ENCODE measurements at regions not wholly inside any gene's neighbourhood (a gene's known extent, or its start where the extent isn't known, plus 50 kb on each side); places are given as distances from the start of the nearest gene placed in this dataset.

DNA sequence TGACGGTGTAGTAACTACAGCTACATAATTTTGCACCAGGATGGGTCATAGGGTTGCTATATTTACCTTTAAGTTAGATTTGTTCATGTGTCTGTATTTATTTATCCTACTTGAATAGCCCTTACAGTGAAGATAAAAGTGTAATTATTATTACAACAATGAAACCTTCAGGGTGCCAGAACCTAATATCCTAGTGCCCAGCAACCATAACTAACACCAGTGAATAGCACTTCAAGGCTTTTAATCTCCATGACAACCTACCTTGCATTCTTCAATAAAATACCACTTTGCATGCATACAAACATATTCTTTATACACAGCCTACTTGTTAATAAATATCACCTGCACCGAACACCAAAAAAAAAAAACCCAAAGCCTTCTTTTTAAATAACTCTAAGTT lies 58.7 kb upstream of the G2E3 start:
- no peak overlapping the region for H2AFZ ChIP-seq (ENCODE audit: control insufficient read depth, low read depth, low read length)
- no peak overlapping the region for H3K27ac ChIP-seq (ENCODE audit: control insufficient read depth, insufficient read depth)
- H3K27me3 ChIP-seq (replicated peaks in 1 of 2; ENCODE audit: control insufficient read depth in 2 of 2, insufficient read depth in 2 of 2, low read length in 1 of 2) = no peaks in the 10 kb centered on the region
- no TSS peak for BruUV-seq (replicated peaks)
- in situ Hi-C loops (cut with MboI) (no loop called here), intact Hi-C loops (cut with micrococcal nuclease; ENCODE audit: unreplicated experiment) (no loop called here)
- H3K9ac ChIP-seq (ENCODE audit: control insufficient read depth, insufficient read depth, low read length) = no peak overlapping the region
- DNase-seq (ENCODE audit: low read depth, low spot score) (no peak), ATAC-seq (no peak), FAIRE-seq (no peak)
- H3K4me1 ChIP-seq (ENCODE audit: control insufficient read depth, insufficient read depth, low read length) = no peaks in the 10 kb centered on the region
- no peaks in the 10 kb centered on the region for H4K20me1 ChIP-seq (ENCODE audit: control insufficient read depth, insufficient read depth)
- 39% methylated on average over 2 of the region's 2 CpGs for WGBS (ENCODE audit: insufficient coverage, insufficient replicate concordance, low lambda C conversion rate, missing lambda C conversion rate)
- H3K79me2 ChIP-seq (ENCODE audit: control insufficient read depth, insufficient read depth, low read length) = no peaks in the 10 kb centered on the region
- SMC1A ChIA-PET (ENCODE audit: uncharacterized antibody, unreplicated experiment) = no interaction called here
- no peak overlapping the region for H3K4me2 ChIP-seq (ENCODE audit: control insufficient read depth, insufficient read depth)
- POLR2A ChIA-PET = no interaction called here
- no peak for TF ChIP-seq ZNF24 (IDR thresholded peaks at IDR 0.05)
- TF ChIP-seq SREBF2 (IDR thresholded peaks at IDR 0.05; ENCODE audit: low read length) = no peak
- TF ChIP-seq, protein P1, sequence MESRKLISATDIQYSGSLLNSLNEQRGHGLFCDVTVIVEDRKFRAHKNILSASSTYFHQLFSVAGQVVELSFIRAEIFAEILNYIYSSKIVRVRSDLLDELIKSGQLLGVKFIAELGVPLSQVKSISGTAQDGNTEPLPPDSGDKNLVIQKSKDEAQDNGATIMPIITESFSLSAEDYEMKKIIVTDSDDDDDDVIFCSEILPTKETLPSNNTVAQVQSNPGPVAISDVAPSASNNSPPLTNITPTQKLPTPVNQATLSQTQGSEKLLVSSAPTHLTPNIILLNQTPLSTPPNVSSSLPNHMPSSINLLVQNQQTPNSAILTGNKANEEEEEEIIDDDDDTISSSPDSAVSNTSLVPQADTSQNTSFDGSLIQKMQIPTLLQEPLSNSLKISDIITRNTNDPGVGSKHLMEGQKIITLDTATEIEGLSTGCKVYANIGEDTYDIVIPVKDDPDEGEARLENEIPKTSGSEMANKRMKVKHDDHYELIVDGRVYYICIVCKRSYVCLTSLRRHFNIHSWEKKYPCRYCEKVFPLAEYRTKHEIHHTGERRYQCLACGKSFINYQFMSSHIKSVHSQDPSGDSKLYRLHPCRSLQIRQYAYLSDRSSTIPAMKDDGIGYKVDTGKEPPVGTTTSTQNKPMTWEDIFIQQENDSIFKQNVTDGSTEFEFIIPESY (IDR thresholded peaks at IDR 0.05) = no peak
- TF ChIP-seq HDAC2 (IDR thresholded peaks at IDR 0.05) = no peak
- no peak for TF ChIP-seq MYC (IDR thresholded peaks at IDR 0.05; ENCODE audit: insufficient read depth, insufficient read length, insufficient replicate concordance, low read length, severe bottlenecking)
- no peak for TF ChIP-seq GABPA (IDR thresholded peaks at IDR 0.05; ENCODE audit: low read depth)
- no peak for TF ChIP-seq SREBF1 (IDR thresholded peaks at IDR 0.05; ENCODE audit: low read length)
- RAD21 ChIA-PET (ENCODE audit: unreplicated experiment) = no interaction called here
- no peaks in the 10 kb centered on the region for H3K9me3 ChIP-seq (replicated peaks; ENCODE audit: control insufficient read depth, insufficient read depth, low read length)
- CTCF ChIA-PET = interaction anchor here (0.6 to 1.6 kb wide), 2 partner anchors 19 to 21 kb away, joined by 3 to 4 read pairs; no protein-coding TSS in a partner anchor
- H3K36me3 ChIP-seq (ENCODE audit: control insufficient read depth in 2 of 2, insufficient read depth in 2 of 2, low read length in 1 of 2) = no peaks in the 10 kb centered on the region
- no peak overlapping the region for H3K4me3 ChIP-seq

DNA sequence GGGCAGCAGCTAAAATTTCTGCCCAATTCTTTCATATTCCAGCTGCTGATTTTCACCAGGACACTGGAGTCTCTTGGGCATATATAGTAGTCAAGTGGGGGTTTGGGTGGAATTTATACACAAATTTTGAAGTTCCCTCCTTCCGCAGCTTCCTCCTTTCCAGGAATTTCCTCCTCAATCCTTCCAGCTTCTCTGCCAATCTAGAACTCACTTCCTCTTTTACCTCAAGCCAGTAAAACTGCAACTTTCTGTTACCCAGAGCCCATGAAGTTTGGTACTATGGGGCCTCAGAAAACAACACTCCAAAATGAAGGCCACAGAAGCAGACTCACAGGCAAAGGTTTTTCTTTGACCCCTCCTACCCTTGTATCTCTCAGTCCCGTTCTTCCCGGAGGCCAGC lies 51.7 kb upstream of the G2E3 start:
- DNase-seq (ENCODE audit: low read depth, low spot score) (no peak), ATAC-seq (no peak), FAIRE-seq (no peak)
- ChIA-PET CTCF (no interaction called here), POLR2A (no interaction called here), RAD21 (ENCODE audit: unreplicated experiment) (no interaction called here), SMC1A (ENCODE audit: uncharacterized antibody, unreplicated experiment) (interaction anchor here (1.1 kb wide), 1 partner anchor 11 kb away, joined by 3 read pairs; no protein-coding TSS in a partner anchor)
- in situ Hi-C loops (cut with MboI) (no loop called here), intact Hi-C loops (cut with micrococcal nuclease; ENCODE audit: unreplicated experiment) (no loop called here)
- TF ChIP-seq SUPT20H (IDR thresholded peaks at IDR 0.05; ENCODE audit: borderline replicate concordance, control insufficient read depth, low read depth, low read length) = no peak
- peak; percentile 68; the same call in 1 of the 2 replicates for TF ChIP-seq SPI1 (IDR thresholded peaks at IDR 0.05; ENCODE audit: borderline replicate concordance, insufficient read depth, low read depth, low read length)
- TF ChIP-seq ZNF24 (IDR thresholded peaks at IDR 0.05) = no peak
- TF ChIP-seq YY1 (IDR thresholded peaks at IDR 0.05; ENCODE audit: low read depth, low read length) = no peak
- TF ChIP-seq STAT3 (IDR thresholded peaks at IDR 0.05; ENCODE audit: low read depth, low read length) = no peak
- no peak for TF ChIP-seq FOS (IDR thresholded peaks at IDR 0.05; ENCODE audit: borderline replicate concordance, extremely low read depth, insufficient read length)
- Histone ChIP-seq H4K20me1 (ENCODE audit: control insufficient read depth, insufficient read depth) (no peaks in the 10 kb centered on the region), H3K36me3 (ENCODE audit: control insufficient read depth in 2 of 2, insufficient read depth in 2 of 2, low read length in 1 of 2) (no peaks in the 10 kb centered on the region), H2AFZ (ENCODE audit: control insufficient read depth, low read depth, low read length) (no peak overlapping the region), H3K4me3 (no peak overlapping the region), H3K4me1 (ENCODE audit: control insufficient read depth, insufficient read depth, low read length) (no peaks in the 10 kb centered on the region), H3K27me3 (replicated peaks in 1 of 2; ENCODE audit: control insufficient read depth in 2 of 2, insufficient read depth in 2 of 2, low read length in 1 of 2) (no peaks in the 10 kb centered on the region), H3K4me2 (ENCODE audit: control insufficient read depth, insufficient read depth) (no peak overlapping the region), H3K79me2 (ENCODE audit: control insufficient read depth, insufficient read depth, low read length) (no peaks in the 10 kb centered on the region), H3K9me3 (replicated peaks; ENCODE audit: control insufficient read depth, insufficient read depth, low read length) (no peaks in the 10 kb centered on the region), H3K27ac (ENCODE audit: control insufficient read depth, insufficient read depth) (no peak overlapping the region), H3K9ac (ENCODE audit: control insufficient read depth, insufficient read depth, low read length) (no peak overlapping the region)
- no TSS peak for BruUV-seq (replicated peaks)
- WGBS (ENCODE audit: insufficient coverage, insufficient replicate concordance, low lambda C conversion rate, missing lambda C conversion rate) = 50% methylated on average over 3 of the region's 3 CpGs

All from GM12878 (cell line).